GM23338 (cell line): ENCODE measurements at regions not wholly inside any gene's neighbourhood (a gene's known extent, or its start where the extent isn't known, plus 50 kb on each side); places are given as distances from the start of the nearest gene placed in this dataset.

ENCODE experiments used
- ATAC-seq: fragments of 200-7000 bp; cut with Tn5 transposase; 3 replicates; pipeline ENCODE4 v1.9.1; 2020
- DNase-seq: peaks from one replicate; pipeline ENCODE4 v3.0.0-alpha.2; 2015; ENCODE audit warnings: low spot score
- H2AFZ ChIP-seq: fragments of 200-600 bp; sonication (generic); 2 replicates; pipeline ENCODE4 v1.8.0; 2016; ENCODE audit warnings: antibody characterized with exemption, mild to moderate bottlenecking, moderate library complexity
- H3F3A ChIP-seq: fragments of 200-600 bp; sonication (generic); replicated peaks from 2 replicates; pipeline ENCODE4 v1.8.0; 2017; ENCODE audit warnings: antibody characterized with exemption, mixed run types, low read depth
- H3K27ac ChIP-seq: fragments of 200-600 bp; sonication (generic); 2 replicates; pipeline ENCODE4 v1.6.1; 2016; ENCODE audit warnings: low read depth
- H3K27me3 ChIP-seq: fragments of 200-600 bp; sonication (generic); 2 replicates; pipeline ENCODE4 v1.8.0; 2016; ENCODE audit warnings: mild to moderate bottlenecking, mixed run types, moderate library complexity; ENCODE audit not compliant: insufficient read depth
- H3K36me3 ChIP-seq: fragments of 200-600 bp; sonication (generic); 2 replicates; pipeline ENCODE4 v1.8.0; 2016; ENCODE audit warnings: mild to moderate bottlenecking; ENCODE audit not compliant: insufficient read depth
- H3K4me1 ChIP-seq: fragments of 200-600 bp; sonication (generic); 2 replicates; pipeline ENCODE4 v1.8.0; 2016; ENCODE audit warnings: mild to moderate bottlenecking, moderate library complexity; ENCODE audit not compliant: insufficient read depth
- H3K4me2 ChIP-seq: fragments of 200-600 bp; sonication (generic); 2 replicates; pipeline ENCODE4 v1.7.1; 2017; ENCODE audit warnings: mixed run types
- H3K4me3 ChIP-seq: fragments of 200-600 bp; sonication (generic); 2 replicates; pipeline ENCODE4 v1.6.1; 2016; ENCODE audit warnings: mixed run types
- H3K79me2 ChIP-seq: fragments of 200-600 bp; sonication (generic); replicated peaks from 2 replicates; pipeline ENCODE4 v1.8.0; 2017; ENCODE audit warnings: mild to moderate bottlenecking; ENCODE audit not compliant: insufficient read depth
- H3K9me2 ChIP-seq: fragments of 200-600 bp; sonication (generic); 2 replicates; pipeline ENCODE4 v1.8.0; 2017; ENCODE audit not compliant: insufficient read depth
- H4K20me1 ChIP-seq: fragments of 200-600 bp; sonication (generic); replicated peaks from 2 replicates; pipeline ENCODE4 v1.8.0; 2017; ENCODE audit warnings: mild to moderate bottlenecking; ENCODE audit not compliant: insufficient read depth
- H3K27ac Mint-ChIP-seq: 2 replicates; pipeline ENCODE4 v1.8.0; 2020; ENCODE audit warnings: inconsistent platforms, mild to moderate bottlenecking, moderate library complexity, mixed read lengths
- H3K27me3 Mint-ChIP-seq: 3 replicates; pipeline ENCODE4 v1.8.0; 2022; ENCODE audit warnings: low read depth, mild to moderate bottlenecking, moderate library complexity, mixed read lengths, inconsistent platforms; ENCODE audit not compliant: insufficient read depth, poor library complexity
- H3K36me3 Mint-ChIP-seq: 3 replicates; pipeline ENCODE4 v1.8.0; 2021; ENCODE audit warnings: low read depth, mild to moderate bottlenecking, inconsistent platforms, moderate library complexity, mixed read lengths
- H3K4me1 Mint-ChIP-seq: 3 replicates; pipeline ENCODE4 v1.8.0; 2020; ENCODE audit warnings: mild to moderate bottlenecking, inconsistent platforms, mixed read lengths
- H3K4me3 Mint-ChIP-seq: 3 replicates; pipeline ENCODE4 v1.8.0; 2021; ENCODE audit warnings: moderate library complexity, mild to moderate bottlenecking, inconsistent platforms, mixed read lengths
- H3K9me3 Mint-ChIP-seq: 3 replicates; pipeline ENCODE4 v1.8.0; 2020; ENCODE audit warnings: moderate library complexity, mild to moderate bottlenecking, inconsistent platforms, mixed read lengths
- CREB1 ChIP-seq: fragments of 250-450 bp; sonication (Bioruptor Pico); IDR thresholded peaks from 2 replicates; pipeline ENCODE4 v1.5.0; 2020; ENCODE audit warnings: low read depth, mild to moderate bottlenecking, moderate library complexity
- EZH2 ChIP-seq: fragments of 200-600 bp; sonication (generic); IDR thresholded peaks from one replicate; pipeline ENCODE4 v1.8.0; 2017; ENCODE audit warnings: antibody characterized with exemption, mild to moderate bottlenecking, low read depth; ENCODE audit not compliant: unreplicated experiment
- ZNF114 ChIP-seq: fragments of 250-450 bp; sonication (Bioruptor Pico); IDR thresholded peaks from 2 replicates; pipeline ENCODE4 v1.5.0; 2020; ENCODE audit warnings: mild to moderate bottlenecking, moderate library complexity
- TF ChIP-seq, protein P1 (sequence below): fragments of 250-450 bp; sonication (Bioruptor Pico); IDR thresholded peaks from 2 replicates; pipeline ENCODE4 v1.5.0; 2020; ENCODE audit warnings: mild to moderate bottlenecking, moderate library complexity

- TF ChIP-seq, protein P1, sequence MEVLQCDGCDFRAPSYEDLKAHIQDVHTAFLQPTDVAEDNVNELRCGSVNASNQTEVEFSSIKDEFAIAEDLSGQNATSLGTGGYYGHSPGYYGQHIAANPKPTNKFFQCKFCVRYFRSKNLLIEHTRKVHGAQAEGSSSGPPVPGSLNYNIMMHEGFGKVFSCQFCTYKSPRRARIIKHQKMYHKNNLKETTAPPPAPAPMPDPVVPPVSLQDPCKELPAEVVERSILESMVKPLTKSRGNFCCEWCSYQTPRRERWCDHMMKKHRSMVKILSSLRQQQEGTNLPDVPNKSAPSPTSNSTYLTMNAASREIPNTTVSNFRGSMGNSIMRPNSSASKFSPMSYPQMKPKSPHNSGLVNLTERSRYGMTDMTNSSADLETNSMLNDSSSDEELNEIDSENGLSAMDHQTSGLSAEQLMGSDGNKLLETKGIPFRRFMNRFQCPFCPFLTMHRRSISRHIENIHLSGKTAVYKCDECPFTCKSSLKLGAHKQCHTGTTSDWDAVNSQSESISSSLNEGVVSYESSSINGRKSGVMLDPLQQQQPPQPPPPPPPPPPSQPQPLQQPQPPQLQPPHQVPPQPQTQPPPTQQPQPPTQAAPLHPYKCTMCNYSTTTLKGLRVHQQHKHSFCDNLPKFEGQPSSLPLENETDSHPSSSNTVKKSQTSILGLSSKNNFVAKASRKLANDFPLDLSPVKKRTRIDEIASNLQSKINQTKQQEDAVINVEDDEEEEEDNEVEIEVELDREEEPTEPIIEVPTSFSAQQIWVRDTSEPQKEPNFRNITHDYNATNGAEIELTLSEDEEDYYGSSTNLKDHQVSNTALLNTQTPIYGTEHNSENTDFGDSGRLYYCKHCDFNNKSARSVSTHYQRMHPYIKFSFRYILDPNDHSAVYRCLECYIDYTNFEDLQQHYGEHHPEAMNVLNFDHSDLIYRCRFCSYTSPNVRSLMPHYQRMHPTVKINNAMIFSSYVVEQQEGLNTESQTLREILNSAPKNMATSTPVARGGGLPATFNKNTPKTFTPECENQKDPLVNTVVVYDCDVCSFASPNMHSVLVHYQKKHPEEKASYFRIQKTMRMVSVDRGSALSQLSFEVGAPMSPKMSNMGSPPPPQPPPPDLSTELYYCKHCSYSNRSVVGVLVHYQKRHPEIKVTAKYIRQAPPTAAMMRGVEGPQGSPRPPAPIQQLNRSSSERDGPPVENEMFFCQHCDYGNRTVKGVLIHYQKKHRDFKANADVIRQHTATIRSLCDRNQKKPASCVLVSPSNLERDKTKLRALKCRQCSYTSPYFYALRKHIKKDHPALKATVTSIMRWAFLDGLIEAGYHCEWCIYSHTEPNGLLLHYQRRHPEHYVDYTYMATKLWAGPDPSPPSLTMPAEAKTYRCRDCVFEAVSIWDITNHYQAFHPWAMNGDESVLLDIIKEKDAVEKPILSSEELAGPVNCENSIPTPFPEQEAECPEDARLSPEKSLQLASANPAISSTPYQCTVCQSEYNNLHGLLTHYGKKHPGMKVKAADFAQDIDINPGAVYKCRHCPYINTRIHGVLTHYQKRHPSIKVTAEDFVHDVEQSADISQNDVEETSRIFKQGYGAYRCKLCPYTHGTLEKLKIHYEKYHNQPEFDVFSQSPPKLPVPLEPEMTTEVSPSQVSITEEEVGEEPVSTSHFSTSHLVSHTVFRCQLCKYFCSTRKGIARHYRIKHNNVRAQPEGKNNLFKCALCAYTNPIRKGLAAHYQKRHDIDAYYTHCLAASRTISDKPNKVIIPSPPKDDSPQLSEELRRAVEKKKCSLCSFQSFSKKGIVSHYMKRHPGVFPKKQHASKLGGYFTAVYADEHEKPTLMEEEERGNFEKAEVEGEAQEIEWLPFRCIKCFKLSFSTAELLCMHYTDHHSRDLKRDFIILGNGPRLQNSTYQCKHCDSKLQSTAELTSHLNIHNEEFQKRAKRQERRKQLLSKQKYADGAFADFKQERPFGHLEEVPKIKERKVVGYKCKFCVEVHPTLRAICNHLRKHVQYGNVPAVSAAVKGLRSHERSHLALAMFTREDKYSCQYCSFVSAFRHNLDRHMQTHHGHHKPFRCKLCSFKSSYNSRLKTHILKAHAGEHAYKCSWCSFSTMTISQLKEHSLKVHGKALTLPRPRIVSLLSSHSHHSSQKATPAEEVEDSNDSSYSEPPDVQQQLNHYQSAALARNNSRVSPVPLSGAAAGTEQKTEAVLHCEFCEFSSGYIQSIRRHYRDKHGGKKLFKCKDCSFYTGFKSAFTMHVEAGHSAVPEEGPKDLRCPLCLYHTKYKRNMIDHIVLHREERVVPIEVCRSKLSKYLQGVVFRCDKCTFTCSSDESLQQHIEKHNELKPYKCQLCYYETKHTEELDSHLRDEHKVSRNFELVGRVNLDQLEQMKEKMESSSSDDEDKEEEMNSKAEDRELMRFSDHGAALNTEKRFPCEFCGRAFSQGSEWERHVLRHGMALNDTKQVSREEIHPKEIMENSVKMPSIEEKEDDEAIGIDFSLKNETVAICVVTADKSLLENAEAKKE: no peak
- no peak for TF ChIP-seq EZH2
These were observed 1471.8 kb upstream of the NUDT12 start (continued) for GRCh38 chr5:105034401-105034763.

GRCh38 chr5:105033637-105034400 is 1471.2 kb upstream of the NUDT12 start:
- Histone ChIP-seq H3K4me2 (no peak overlapping the region), H3K27ac (no peak overlapping the region)
- H3K27ac Mint-ChIP-seq: no peak overlapping the region

More at GRCh38 chr5:105033637-105034400, 1471.2 kb upstream of the NUDT12 start:
- DNase-seq (no peak), ATAC-seq (no peak)
- Histone ChIP-seq H3K79me2 (no peaks in the 10 kb centered on the region), H3F3A (no peaks in the 10 kb centered on the region), H3K9me2 (no peaks in the 10 kb centered on the region), H3K27me3 (no peaks in the 10 kb centered on the region), H4K20me1 (no peaks in the 10 kb centered on the region), H3K36me3 (no peaks in the 10 kb centered on the region), H3K4me1 (no peaks in the 10 kb centered on the region), H3K4me3 (no peak overlapping the region), H2AFZ (no peak overlapping the region)
- peaks cover 7% of the 10 kb centered on the region for H3K9me3 Mint-ChIP-seq
- no peaks in the 10 kb centered on the region for H3K27me3 Mint-ChIP-seq
- TF ChIP-seq, protein P1: no peak
- TF ChIP-seq CREB1 (CRISPR knock-in tag) (no peak), ZNF114 (CRISPR knock-in tag) (no peak)
- H3K4me1 Mint-ChIP-seq: no peaks in the 10 kb centered on the region
- no peak overlapping the region for H3K4me3 Mint-ChIP-seq
- peaks cover 9% of the 10 kb centered on the region; the same call in 1 of the 3 replicates for H3K36me3 Mint-ChIP-seq
